GM21526 (cell line): ENCODE measurements at regions not wholly inside any gene's neighbourhood (a gene's known extent, or its start where the extent isn't known, plus 50 kb on each side); places are given as distances from the start of the nearest gene placed in this dataset.
"Not testable (repeated sequence)": the region's sequence is repeated elsewhere in the genome, so short reads cannot be mapped to it uniquely, and the experiment has no call there.

ENCODE experiments used
- ATAC-seq: cut with Tn5 transposase; IDR thresholded peaks from one replicate; pipeline ENCODE4 v1.9.1; 2021; ENCODE audit warnings: moderate library complexity; ENCODE audit not compliant: unreplicated experiment, low FRiP score

DNA sequence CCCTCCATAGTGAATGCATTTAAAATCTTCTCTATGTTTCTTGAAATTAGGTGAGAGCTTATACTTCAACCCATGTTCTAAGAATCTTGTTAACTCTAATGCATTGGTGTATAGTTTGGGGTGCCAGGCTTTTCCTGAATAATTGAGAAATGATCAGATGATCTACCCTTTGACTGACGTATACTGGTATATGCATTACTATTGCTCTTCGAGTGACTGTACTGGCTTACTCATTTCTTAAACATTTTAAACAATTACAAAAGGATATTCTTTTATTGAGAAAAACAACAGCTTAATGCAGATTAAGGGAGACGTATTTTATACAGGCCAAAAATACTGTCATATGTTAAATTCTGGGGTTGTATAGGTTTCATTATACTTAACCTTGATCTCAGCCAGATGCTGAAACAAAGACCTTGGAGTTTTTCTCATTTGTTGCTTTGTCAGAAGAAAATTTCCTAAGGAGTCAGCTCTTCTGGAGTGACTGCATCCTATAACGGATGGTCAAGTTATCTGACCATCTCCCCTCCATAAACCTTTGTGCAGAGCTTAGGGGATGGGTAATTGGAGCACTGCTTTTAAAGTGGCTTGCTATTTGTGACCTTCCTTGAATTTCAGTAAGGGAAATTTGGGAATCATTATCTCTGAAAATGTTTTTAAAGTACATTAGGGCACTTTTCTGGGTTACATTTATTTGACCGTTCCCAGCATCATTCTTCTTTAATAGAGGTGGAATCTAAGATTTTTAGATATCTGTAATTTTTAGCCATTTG lies 507.6 kb downstream of the PCNX1 start:
- no peak for ATAC-seq

GRCh38 chr14:71415404-71415690 lies 508.1 kb downstream of the PCNX1 start:
- no peak for ATAC-seq

DNA sequence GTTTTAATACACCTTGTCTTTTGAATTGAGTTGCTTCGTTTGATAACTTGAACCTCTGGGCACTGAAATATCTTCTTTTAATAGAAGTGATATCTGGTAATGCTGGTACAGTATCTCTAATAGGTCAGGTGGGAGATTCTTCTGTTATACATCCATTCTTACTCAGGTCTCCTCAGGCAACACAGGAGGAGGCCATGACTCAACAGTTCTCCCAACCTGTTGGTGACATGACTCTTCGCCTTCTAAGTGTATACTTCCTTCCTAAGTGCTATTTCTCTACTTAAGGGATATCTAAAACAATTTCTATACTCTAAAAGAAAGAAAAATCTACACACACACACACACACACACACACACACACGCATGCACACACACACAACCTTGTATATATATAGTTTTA lies 509.1 kb downstream of the PCNX1 start:
- ATAC-seq, result no peak

GRCh38 chr14:71418532-71419245 lies 511.4 kb downstream of the PCNX1 start:
- ATAC-seq, result no peak

DNA sequence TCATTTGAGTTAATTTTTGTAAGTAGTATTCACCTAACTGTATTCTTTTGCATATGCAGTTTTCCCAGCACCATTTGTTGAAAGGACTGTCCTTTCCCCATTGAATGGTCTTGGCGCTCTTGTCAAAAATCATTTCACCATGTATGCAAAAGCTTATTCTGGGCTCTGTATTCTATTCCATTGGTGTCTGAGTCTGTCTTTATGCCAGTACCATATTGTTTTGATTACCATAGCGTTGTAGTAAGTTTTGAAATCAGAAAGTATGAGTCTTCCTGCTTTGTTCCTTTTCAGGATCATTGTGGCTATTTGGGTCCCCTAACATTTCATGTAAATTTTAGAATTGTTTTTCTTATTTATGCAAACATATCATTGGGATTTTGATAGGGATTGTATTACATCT lies 508.7 kb upstream of the RGS6 start:
- ATAC-seq, result no peak

- ATAC-seq, result no peak
Observed at GRCh38 chr14:71424941-71425340, 507.3 kb upstream of the RGS6 start.

DNA sequence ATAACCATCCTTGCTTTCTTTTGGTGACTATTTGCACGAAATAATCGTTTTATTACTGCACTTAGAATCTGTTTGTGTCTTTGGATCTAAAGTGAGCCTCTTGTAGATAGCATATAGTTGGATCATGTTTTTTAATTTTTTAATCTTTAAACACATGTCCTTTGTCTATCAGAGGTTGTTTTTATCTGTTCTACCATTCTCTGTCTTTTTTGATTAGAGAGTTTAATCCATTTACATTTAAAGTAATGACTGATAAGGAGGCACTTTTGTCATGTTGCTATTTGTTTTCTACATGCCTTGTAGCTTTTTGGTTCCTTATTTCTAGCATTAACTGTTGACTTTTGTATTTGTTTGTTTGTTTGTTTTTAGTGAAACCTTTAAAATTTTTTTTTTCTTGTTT lies 506.2 kb upstream of the RGS6 start:
- no peak for ATAC-seq

DNA sequence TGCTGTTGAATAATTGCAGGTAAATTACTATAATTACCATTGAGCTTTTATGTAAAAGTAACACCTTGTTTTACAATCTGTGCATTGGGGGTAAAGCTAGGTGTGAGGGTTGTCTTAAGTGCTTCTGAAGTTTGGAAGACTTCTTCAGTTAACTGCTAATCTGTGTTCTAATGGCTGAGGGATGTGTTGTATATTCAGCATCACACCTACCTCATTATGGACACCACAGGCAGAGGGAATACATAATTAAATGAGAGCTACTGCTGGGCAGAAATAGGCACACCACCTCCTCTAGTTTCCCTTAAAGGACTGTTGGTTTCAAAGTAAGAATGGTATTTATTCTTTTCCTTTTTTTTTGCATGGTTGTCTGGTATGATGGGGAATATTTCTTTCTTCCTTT lies 502.3 kb upstream of the RGS6 start:
- no peak for ATAC-seq

DNA sequence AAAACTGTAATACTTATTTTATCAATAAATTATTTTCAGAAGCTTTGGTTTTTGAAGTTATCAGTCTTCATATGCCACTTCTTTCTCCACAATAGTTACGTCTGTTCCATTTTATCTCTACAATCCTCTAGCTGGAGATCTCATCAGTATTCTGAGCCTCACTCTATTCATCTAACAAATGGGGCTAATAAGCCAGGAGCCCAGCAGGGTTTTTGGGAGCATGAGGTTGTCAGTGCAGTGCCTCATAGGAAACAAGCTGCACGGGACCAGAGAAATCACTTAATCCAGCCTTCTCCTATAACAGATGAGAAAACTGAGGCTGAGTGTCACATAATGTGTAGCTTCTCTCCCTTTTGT lies 501.9 kb upstream of the RGS6 start:
- ATAC-seq, result no peak

DNA sequence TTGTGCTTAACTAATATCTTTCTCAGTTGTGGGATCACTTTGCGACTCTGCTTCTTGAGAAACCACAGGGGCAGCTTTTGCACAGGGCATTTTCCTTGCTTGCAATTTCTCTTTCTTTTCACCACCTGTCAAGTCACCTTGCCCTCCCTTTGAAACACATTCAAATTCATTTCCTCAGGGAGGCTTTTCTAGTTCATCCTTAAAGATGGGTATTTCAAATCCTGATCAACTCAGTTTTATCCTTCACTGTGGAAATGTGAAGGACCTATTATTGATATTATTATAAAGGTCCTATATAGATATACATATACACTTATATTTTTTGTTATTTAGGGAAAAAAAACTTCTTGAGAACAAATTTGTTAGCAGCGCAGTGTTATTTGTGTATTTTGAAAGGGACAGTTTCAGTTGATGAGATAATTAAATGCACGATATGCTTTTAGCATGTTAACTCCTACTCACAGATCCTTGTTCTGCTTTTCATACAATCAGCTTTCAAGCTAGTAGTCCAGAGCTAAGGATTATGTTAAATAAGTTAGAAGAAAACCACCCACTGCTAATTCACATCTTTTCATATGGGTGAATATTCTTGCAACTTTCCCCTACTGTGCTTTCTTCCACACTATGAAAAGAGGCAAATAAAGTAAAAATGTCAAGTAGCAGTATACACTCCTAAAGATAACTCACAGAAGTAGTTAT lies 501.4 kb upstream of the RGS6 start:
- no peak for ATAC-seq

GRCh38 chr14:71432334-71433110 lies 499.7 kb upstream of the RGS6 start:
- ATAC-seq, result no peak

- ATAC-seq, result no peak
Observed at GRCh38 chr14:71433303-71433702, 498.9 kb upstream of the RGS6 start.

- not testable (repeated sequence) for ATAC-seq
Observed at GRCh38 chr14:71435641-71436040, 496.6 kb upstream of the RGS6 start.

DNA sequence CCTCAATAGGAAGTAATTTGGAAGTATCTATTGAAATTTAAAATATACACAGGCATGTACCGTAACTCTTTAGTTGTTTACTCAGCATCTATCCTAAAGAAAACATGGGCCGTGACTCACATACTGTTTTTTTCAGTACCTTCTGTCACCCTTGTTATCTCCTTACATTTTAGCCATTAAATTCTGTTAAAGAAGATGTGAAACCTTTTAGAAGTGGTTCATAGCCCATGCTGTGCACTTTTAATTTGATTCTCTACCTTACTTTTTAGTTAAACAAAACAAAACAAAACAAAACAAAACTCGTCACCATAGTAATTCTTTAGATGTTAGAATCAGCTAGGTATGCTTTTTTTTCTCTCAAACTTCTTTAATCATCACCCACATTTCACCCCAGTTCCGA lies 494.4 kb upstream of the RGS6 start:
- no peak for ATAC-seq

DNA sequence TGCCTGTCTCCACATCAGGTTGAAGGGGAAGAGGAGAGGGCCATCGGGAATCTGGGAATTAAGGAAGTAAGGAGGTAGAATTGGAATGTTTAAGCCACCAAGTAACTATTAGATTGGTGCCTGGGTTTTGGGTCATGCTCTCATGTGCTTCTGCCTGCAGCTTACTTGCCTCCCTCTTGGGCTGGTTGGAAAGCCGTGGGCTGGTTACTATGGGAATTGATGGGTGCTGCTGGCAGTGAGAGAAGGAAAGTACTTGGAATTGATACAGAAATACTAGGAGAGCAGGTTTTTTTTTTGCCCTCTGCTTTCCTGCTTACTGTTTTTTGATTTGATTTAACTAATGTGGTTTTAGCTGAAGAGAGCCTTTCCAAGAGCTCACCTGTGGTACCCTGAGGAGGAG lies 493.5 kb upstream of the RGS6 start:
- no peak for ATAC-seq

- ATAC-seq, result no peak
Observed at GRCh38 chr14:71441126-71441525, 491.1 kb upstream of the RGS6 start.

DNA sequence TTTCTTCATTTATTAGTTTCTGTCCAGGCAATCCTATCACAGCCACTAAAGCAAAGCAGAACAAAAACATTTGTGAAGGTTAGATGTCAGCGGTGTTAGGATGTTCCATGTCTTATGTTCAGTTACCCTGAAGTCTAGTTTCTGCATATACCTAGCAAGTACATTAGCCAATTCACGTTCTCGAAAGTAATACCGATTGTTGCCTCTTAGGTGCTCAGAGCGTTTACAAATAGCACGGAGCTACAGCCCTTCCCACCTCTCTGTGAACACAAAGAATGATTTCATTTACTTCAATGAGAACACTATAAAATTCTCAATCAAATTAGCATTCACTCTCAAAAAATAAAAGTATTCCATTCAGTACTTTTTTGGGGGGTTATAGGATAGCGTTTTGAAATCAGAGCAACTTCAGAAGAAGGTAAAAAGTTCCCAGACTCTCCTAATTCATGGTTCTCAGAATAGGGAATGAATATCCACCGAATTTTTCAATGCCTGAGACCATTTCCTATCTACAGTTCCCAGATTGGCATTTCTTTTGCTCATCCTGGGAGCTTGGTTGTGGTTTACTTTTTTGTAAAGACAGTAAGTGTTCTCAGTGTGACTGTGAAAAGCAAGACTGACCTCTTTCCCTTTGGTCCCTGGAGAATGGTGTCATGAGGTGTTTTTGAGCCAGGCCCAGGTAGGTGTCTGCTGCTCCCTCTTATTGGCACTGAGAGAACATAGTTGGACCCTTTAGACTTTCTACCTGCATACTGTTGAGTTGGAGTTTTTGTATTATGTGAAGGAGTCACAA lies 488.0 kb upstream of the RGS6 start:
- ATAC-seq, result no peak

GRCh38 chr14:71448431-71449315 lies 483.6 kb upstream of the RGS6 start:
- ATAC-seq, result no peak

DNA sequence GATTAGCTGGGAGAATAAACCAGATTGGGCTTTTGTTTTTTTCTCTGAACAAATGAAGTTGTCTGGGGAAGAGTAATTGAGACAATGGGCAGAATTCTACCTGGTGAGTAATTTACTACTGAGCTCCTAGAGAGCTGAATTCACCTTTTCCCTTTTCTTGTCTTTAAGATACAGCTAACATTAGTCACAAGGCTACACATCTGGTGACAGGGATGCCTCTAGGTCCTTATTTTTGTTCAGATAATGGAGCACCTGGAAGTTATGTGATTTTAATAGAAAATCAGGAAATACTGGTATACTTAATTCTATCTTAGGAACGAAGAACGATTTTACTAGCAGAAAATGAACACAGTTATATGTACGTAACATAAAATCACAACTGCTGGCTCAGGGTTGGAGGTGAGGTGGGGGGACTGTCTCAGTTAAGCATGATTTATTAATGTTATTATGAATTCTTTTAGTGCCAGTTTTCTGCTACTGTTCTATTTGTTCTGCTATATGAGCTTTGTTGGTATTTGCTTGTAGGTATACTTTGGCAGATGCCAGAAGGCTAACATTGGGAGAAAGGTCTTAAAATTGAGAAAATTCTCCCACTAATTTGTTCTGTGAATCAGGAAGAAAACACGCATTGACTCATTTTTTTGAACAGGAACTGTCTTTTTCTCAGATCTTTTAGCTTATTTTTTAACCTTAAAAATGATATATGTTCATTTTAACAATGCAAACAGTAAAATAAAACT lies 482.7 kb upstream of the RGS6 start:
- no peak for ATAC-seq
